Gastroesophageal sphincter (tissue), 4 donors: ENCODE measurements at regions not wholly inside any gene's neighbourhood (a gene's known extent, or its start where the extent isn't known, plus 50 kb on each side); places are given as distances from the start of the nearest gene placed in this dataset.

Experiments
- ATAC-seq: fragments of 150-250 bp; one replicate; pipeline ENCODE4 v1.9.1; 2016; ENCODE audit warnings: mild to moderate bottlenecking, moderate library complexity
- H3K27ac ChIP-seq, 4 donors: fragments of 200-600 bp; sonication (generic) in 3 of 4; 1 replicate in 3 of 4; 2 replicates in 1 of 4; pipeline ENCODE4 v1.5.1; 2016 to 2019
- H3K27me3 ChIP-seq: fragments of 200-600 bp; sonication (generic); one replicate; pipeline ENCODE4 v1.5.1; 2019
- H3K36me3 ChIP-seq, 2 donors: fragments of 200-600 bp; sonication (generic); one replicate each; pipeline ENCODE4 v1.5.1; 2019; ENCODE audit warnings: control low read depth in 1 of 2
- H3K4me1 ChIP-seq, 3 donors: fragments of 200-600 bp; sonication (generic); 1 replicate in 2 of 3; 2 replicates in 1 of 3; pipeline ENCODE4 v1.5.1; 2016 to 2019; ENCODE audit warnings: control low read depth in 2 of 3
- H3K4me3 ChIP-seq, 2 donors: fragments of 200-600 bp; sonication (generic); one replicate each; pipeline ENCODE4 v1.5.1; 2019; ENCODE audit warnings: mild to moderate bottlenecking in 1 of 2, moderate library complexity in 1 of 2
- H3K9me3 ChIP-seq, 3 donors: fragments of 200-600 bp; sonication (generic); one replicate each; pipeline ENCODE4 v1.5.1; 2017 to 2019; ENCODE audit warnings: control low read depth in 2 of 3
- CTCF ChIP-seq, 4 experiments: fragments of 200-600 bp in 2 of 4; fragments of 450-650 bp in 2 of 4; sonication (generic) in 1 of 4; IDR thresholded peaks; one replicate each; pipeline ENCODE4 v1.5.1; 2017 to 2019; ENCODE audit warnings: antibody characterized with exemption in 4 of 4, mild to moderate bottlenecking in 2 of 4, moderate library complexity in 2 of 4
- EP300 ChIP-seq: sonication (generic); formaldehyde crosslinking; IDR thresholded peaks from one replicate; pipeline ENCODE4 v1.6.1; 2017; ENCODE audit warnings: antibody characterized with exemption, mild to moderate bottlenecking
- POLR2A ChIP-seq, 2 donors: fragments of 450-650 bp; IDR thresholded peaks; one replicate each; pipeline ENCODE4 v1.6.1; 2017; ENCODE audit warnings: antibody characterized with exemption in 2 of 2, mild to moderate bottlenecking in 2 of 2, moderate library complexity in 1 of 2
- POLR2AphosphoS5 ChIP-seq: sonication (generic); formaldehyde crosslinking; IDR thresholded peaks from one replicate; pipeline ENCODE4 v1.6.1; 2017; ENCODE audit warnings: antibody characterized with exemption
- WGBS, 2 donors: methylation state at CpG; one replicate each; pipeline ENCODE4 v1.1.5; 2018; ENCODE audit warnings: low coverage in 1 of 2; 5-methylcytosine and 5-hydroxymethylcytosine counted together

- WGBS, 2 donors: 91 to 96% methylated on average over 4 to 6 of the region's 8 CpGs
- TF ChIP-seq POLR2A (IDR thresholded peaks at IDR 0.05): no peak
- TF ChIP-seq EP300: no peak
- TF ChIP-seq POLR2AphosphoS5: no peak
- TF ChIP-seq CTCF (IDR thresholded peaks at IDR 0.05): no peak
- Histone ChIP-seq H3K4me3 (no peak overlapping the region), H3K36me3 (no peaks in the 10 kb centered on the region), H3K27ac (no peak overlapping the region), H3K27me3 (no peaks in the 10 kb centered on the region), H3K4me1 (no peaks in the 10 kb centered on the region), H3K9me3 (no peaks in the 10 kb centered on the region)
- no peak for ATAC-seq
These were observed 163.1 kb upstream of the PTCH1 start for GRCh38 chr9:95679874-95680273.

- no peak overlapping the region for H3K4me3 ChIP-seq
- no peaks in the 10 kb centered on the region for H3K27me3 ChIP-seq
- no peak for ATAC-seq
- no peaks in the 10 kb centered on the region for H3K9me3 ChIP-seq
- no peaks in the 10 kb centered on the region for H3K36me3 ChIP-seq
- TF ChIP-seq POLR2AphosphoS5: no peak
- TF ChIP-seq EP300: no peak
- TF ChIP-seq POLR2A (IDR thresholded peaks at IDR 0.05): no peak
- TF ChIP-seq CTCF (IDR thresholded peaks at IDR 0.05): no peak
- no peaks in the 10 kb centered on the region for H3K4me1 ChIP-seq
- H3K27ac ChIP-seq: no peak overlapping the region
- WGBS, 2 donors: 100% methylated on average over 2 of the region's 2 CpGs; no CpG with 5 or more reads in 1 of the 2 donors
These were observed 162.0 kb upstream of the PTCH1 start for GRCh38 chr9:95678759-95679158.

GRCh38 chr9:95670122-95670521 is 153.4 kb upstream of the PTCH1 start:
- no peaks in the 10 kb centered on the region for H3K4me1 ChIP-seq
- no peaks in the 10 kb centered on the region for H3K9me3 ChIP-seq
- ATAC-seq: no peak
- peaks cover 7% of the 10 kb centered on the region for H3K27me3 ChIP-seq
- TF ChIP-seq POLR2A (IDR thresholded peaks at IDR 0.05): no peak
- no peak for TF ChIP-seq EP300
- TF ChIP-seq POLR2AphosphoS5: no peak
- TF ChIP-seq CTCF (IDR thresholded peaks at IDR 0.05): no peak
- 76 to 94% methylated on average over 7 to 12 of the region's 15 CpGs for WGBS, 2 donors
- H3K36me3 ChIP-seq: no peaks in the 10 kb centered on the region
- no peak overlapping the region for H3K27ac ChIP-seq
- H3K4me3 ChIP-seq: no peak overlapping the region

- H3K27me3 ChIP-seq: peaks cover 7% of the 10 kb centered on the region
- H3K9me3 ChIP-seq: no peaks in the 10 kb centered on the region
- no peaks in the 10 kb centered on the region for H3K36me3 ChIP-seq
- H3K4me1 ChIP-seq: no peaks in the 10 kb centered on the region
- 56% methylated on average over 3 of the region's 7 CpGs; no CpG with 5 or more reads in 1 of the 2 donors for WGBS, 2 donors
- no peak for ATAC-seq
- H3K4me3 ChIP-seq: no peak overlapping the region
- TF ChIP-seq POLR2A (IDR thresholded peaks at IDR 0.05) (no peak), EP300 (no peak), CTCF (IDR thresholded peaks at IDR 0.05) (no peak), POLR2AphosphoS5 (no peak)
- no peak overlapping the region for H3K27ac ChIP-seq
These were observed 152.5 kb upstream of the PTCH1 start for GRCh38 chr9:95669253-95669652.

GRCh38 chr9:95667789-95668188 is 151.0 kb upstream of the PTCH1 start:
- H3K4me1 ChIP-seq: no peaks in the 10 kb centered on the region
- no peak for ATAC-seq
- H3K27ac ChIP-seq: no peak overlapping the region
- no peaks in the 10 kb centered on the region for H3K9me3 ChIP-seq
- no peak overlapping the region for H3K4me3 ChIP-seq
- H3K36me3 ChIP-seq: no peaks in the 10 kb centered on the region
- WGBS, 2 donors: 61 to 74% methylated on average over 2 of the region's 2 CpGs
- peaks cover 7% of the 10 kb centered on the region for H3K27me3 ChIP-seq
- TF ChIP-seq POLR2AphosphoS5: no peak
- no peak for TF ChIP-seq POLR2A (IDR thresholded peaks at IDR 0.05)
- TF ChIP-seq EP300: no peak
- TF ChIP-seq CTCF (IDR thresholded peaks at IDR 0.05): no peak
